Activated naive CD8-positive, alpha-beta T cell treated with anti-CD3 and anti-CD28 coated beads, Interleukin-2, amount 50 U/mL, for 16 hours (primary cell): ENCODE measurements at regions not wholly inside any gene's neighbourhood (a gene's known extent, or its start where the extent isn't known, plus 50 kb on each side); places are given as distances from the start of the nearest gene placed in this dataset.
"Not testable (repeated sequence)": the region's sequence is repeated elsewhere in the genome, so short reads cannot be mapped to it uniquely, and the experiment has no call there.

Source experiments
- DNase-seq: peaks from one replicate; pipeline ENCODE4 v3.0.0-alpha.2; 2020; ENCODE audit warnings: low read depth, low spot score

DNA sequence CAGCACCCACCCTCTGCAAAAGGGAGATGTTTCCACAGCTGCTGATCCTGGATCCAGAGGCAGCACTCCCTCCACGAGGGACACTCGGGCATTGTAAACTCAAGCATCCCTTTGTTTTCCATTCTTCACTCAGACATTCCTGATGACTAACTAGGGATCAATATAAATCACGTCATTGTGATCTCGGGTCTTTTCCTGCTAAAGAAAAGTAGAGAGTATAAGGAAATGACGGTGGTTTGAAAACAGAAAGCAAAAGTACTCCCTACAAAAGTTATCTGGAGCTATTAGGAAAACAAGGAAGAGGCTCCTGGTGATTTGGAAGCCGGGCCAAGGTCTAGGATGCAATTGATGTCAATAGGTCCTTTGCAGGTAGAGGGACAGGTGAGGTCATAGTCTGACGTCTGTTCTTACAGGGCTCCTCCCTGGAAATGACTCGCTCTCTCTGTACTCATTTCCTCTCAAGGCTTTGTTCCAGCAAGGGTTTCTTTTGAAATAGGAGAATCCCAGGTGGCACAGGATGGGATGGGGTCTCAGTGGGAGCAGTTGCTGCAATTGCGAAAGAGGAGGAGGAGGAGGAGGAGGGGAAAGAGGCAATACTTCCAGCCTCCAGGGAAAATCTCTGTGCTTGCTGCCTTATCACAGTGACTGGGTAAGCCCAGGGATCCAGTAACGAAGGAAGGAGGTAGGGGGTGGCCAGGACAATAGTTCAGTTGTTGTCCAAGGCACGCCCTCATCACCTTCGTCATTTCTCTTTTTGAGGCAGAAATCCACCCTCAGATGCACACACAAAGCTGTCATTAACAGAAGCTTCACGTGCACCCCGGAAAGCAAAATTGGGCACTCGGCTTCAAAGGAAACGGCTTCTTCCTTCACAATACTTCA lies 222.8 kb downstream of the LY86 start:
- no peak for DNase-seq

DNA sequence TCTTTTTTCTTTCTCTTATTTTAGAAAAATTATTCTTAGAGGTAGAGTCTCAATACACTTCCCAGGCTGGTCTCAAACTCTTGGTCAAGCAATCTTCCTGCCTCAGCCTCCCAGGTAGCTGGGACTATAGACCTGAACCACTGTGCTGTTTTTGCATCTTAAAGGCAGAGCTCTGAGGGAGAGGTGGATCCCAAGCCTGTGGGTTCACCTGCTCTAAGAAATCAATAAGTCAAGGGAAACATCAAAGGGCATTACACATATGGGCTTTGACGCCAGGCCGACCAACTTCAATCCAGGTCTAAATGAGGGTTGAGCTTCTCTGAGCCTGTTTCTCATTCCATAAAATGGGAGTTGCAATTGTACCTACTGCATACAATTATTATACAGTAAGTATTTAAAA lies 223.9 kb downstream of the LY86 start:
- no peak for DNase-seq

DNA sequence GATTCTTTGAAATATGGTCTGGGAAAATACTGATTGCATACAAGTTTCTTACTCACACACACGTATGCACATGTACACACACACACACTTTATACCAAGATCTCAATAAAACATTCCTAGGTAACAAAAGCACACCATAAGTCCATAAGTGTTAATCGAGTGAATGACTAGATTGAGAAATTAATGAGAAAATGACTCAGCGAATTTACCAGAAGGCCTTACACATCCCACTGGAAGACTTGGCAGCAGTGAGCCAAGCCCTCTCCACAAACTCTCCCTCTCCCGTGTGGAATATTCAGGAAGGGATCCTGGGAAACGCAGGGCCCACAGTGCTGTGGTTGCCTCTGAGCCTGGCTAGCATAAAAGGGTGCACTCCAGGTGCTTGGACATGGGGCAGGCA lies 227.2 kb downstream of the LY86 start:
- no peak for DNase-seq

- no peak for DNase-seq
Observed at GRCh38 chr6:6816716-6817115, 228.2 kb downstream of the LY86 start.

GRCh38 chr6:6818078-6818639 lies 229.6 kb downstream of the LY86 start:
- DNase-seq: no peak

- no peak for DNase-seq
Observed at GRCh38 chr6:6820641-6821238, 232.2 kb downstream of the LY86 start.

- no peak for DNase-seq
Observed at GRCh38 chr6:6821639-6822261, 233.2 kb downstream of the LY86 start.

DNA sequence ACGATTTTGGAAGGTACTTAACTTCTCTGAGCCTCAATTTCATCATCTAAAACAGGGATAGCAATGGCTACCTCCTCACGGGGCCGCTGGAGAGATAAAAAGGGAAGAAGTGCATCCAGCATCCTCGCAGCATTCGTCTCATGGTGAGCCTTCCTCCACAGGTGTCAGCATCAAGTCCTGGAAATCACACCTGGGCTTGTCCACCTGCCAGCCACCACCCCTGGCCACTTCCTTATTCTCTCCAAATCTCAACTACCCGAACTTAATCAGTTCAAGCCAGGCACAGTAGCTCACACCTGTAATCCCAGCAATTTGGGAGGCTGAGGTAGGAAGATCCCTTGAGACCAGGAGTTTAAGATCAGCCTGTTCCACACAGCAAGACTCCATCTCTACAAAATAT lies 234.5 kb downstream of the LY86 start:
- no peak for DNase-seq

DNA sequence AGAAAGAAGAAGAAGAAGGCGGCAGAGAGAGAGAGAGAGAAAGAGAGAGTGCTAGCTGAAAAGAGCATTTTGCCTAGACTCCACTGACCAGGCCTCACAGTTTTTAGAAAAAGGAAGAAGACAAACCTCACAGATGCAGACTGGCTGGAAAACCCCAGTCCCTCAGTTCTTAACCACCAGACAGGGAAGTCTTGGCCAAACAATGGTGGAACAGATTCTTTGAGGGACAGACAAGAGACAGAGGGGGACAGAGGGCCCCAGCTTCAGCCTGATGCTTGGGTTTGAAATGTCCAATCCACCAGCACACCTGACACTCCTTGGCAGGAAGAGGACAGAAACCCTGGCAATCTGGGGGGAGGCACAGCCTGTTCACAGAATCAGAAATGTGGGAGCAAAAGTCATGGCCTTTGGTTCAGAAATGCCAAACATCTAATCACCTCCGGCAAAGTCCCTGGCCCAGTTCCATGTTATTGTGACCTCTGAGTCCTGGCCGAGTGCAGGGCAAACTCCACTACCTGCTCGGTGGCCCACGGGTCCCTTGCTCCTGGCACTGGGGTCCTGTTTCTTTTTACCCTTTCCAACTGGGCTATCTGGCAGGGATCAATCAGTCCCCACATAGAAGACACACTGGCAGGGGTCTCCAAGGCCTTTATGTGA lies 235.2 kb downstream of the LY86 start:
- no peak for DNase-seq

DNA sequence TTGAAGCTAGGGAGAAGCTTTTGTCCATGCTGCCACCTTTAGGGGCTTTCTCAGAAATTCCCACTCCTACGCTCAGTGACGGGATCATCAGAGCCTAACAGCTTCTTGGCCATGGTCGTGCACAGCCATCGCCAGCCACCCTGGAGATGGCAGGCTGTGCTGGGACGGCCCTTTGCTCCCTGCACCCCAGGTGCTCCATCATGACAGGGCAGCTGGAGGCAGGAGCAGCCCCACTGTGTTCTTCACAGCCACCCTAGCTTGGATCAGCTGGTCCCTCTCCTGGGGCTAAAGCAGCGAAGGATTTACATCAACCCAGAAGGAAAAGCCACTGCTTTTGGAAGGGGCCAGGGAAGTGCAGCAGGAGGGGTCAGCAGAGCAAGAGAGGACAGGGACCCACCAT lies 235.9 kb downstream of the LY86 start:
- no peak for DNase-seq

GRCh38 chr6:6825193-6825784 lies 236.8 kb downstream of the LY86 start:
- DNase-seq: no peak

DNA sequence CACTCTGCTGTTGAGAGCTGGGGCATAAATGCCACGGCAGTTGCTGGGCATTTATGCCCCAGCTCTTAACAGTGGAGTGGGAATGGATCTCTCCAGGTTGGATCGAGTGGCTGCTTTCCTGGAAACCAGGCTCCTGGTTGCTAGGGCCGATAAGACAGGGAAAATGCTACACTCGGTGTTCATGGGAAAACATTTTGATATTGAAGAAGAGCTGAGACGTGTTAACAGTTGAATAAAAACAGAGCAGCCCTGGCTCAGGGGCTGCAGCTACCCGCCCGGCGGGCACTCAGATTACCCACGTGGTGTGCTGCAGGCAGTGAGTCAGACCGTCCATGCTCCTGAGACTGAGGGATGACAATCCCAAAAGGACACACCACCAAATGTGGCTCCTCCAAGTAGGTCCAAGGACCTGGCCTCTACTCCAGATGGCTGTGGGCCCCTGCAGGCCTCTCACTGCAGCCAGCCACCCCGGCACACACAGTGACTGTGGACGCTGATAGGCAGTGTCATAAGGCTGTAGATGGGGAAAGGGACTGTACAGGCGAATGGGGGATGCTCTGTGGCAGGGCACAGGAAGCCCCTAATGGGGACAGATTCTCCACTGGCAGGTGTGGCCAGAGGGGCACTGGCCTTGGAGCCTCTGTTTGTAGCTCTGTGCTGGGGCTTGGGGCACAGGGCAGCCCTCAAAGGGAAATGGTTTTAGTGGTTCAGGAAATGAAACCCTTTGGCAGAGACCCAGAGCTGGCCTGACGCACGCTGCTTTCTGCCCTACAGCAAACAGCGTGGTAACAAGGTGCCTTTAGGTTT lies 237.8 kb downstream of the LY86 start:
- DNase-seq: no peak

- no peak for DNase-seq
Observed at GRCh38 chr6:6826961-6827360, 238.4 kb downstream of the LY86 start.

DNA sequence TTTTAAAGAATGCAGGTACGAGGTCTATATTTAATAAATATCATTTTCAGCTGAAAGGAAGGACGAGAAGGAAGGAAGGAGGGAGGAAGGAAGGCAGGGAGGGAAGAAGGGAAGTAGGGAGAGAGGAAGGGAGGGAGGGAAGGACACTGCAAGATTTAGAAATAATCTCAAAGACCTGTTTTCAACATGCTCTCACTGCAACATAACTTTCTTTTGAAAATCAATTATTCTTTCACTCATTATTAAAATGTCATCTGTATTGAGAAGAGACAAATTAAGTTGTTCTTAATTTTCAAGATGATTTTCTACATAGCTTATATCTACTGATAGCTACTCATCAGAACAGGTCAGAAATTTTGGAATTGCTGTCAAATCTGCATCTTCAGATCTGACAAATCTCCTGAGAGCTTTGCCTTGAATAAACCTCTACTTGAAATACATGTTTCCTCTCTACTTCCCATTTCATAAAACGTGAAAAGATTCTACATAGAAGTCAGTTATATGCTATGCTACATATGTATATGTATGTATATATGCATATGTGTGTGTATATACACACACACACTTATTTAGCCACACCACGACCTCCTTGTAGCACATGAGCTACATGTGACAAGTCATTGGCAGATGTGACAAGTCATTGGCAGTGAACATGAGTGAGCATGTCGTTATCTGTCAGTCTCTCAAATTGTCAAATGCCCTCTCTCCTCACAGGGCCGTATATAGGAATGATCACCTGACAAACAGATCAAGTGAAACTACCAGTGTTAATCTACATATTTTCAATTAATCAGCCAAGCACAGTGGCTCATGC lies 241.6 kb downstream of the LY86 start:
- no peak for DNase-seq

DNA sequence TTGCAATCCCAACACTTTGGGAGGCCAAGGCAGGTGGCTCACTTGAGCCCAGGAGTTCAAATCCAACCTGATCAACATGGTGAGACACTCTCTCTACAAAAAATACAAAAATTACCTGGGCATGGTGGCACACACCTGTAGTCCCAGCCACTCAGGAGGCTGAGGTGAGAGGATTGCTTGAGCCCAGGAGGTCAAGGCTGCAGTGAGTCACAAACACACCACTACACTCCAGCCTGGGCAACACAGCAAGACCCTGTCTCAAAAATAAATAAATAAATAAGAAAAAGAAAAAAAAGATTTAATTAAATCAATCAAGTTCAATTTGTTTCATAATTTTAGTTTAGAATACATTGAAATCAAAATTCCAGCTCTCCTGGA lies 242.2 kb downstream of the LY86 start:
- DNase-seq: not testable (repeated sequence)

DNA sequence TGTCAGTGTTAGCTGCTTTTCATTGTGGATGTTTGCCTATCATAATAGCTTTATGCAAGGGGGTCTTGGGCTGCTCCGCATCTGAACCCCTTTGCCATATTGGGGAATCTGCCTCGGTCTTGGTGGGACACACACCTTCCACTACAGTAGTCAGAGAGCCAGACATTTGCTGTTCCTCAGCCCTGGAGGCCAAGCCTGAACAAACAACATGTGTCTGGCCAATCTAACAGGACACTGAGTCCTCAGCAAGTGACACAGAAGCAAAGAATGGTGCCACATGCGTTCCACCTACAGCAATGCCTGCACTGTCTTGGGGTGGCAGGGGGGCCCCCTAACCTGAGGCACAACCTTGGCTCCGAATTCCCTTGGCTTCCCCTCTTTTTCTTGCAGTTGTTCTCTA lies 243.9 kb downstream of the LY86 start:
- DNase-seq: no peak

- no peak for DNase-seq
Observed at GRCh38 chr6:6834356-6835222, 246.1 kb downstream of the LY86 start.

- DNase-seq: no peak
Observed at GRCh38 chr6:6835223-6835503, 246.6 kb downstream of the LY86 start.
